ENCODE measurements at regions not wholly inside any gene's neighbourhood (a gene's known extent, or its start where the extent isn't known, plus 50 kb on each side); places are given as distances from the start of the nearest gene placed in this dataset.

DNA sequence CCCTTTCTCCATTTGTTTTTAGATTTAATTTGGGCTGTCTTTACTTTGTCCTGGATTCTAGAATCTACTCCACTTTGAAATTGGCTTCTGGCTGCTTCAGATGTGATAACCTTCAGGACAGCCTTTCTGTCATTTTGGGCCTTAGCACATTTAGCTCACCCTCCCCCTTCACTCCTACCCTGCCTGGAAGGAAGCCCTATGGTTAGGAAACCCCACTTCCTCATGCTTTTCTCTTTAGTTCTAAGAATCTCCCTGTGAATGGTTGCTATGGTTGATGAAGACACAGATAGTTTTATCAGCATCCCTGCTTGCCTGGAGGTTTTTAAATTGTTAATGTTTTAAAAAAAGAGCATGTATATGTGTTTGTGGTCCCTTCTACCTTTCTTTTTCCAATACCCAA lies 100.7 kb upstream of the PTPN13 start:
- TF ChIP-seq, protein P1, sequence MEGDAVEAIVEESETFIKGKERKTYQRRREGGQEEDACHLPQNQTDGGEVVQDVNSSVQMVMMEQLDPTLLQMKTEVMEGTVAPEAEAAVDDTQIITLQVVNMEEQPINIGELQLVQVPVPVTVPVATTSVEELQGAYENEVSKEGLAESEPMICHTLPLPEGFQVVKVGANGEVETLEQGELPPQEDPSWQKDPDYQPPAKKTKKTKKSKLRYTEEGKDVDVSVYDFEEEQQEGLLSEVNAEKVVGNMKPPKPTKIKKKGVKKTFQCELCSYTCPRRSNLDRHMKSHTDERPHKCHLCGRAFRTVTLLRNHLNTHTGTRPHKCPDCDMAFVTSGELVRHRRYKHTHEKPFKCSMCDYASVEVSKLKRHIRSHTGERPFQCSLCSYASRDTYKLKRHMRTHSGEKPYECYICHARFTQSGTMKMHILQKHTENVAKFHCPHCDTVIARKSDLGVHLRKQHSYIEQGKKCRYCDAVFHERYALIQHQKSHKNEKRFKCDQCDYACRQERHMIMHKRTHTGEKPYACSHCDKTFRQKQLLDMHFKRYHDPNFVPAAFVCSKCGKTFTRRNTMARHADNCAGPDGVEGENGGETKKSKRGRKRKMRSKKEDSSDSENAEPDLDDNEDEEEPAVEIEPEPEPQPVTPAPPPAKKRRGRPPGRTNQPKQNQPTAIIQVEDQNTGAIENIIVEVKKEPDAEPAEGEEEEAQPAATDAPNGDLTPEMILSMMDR (IDR thresholded peaks at IDR 0.05; ENCODE audit: low read length, missing control alignments), result no peak
- no peak overlapping the region for H3K4me3 ChIP-seq (replicated peaks; ENCODE audit: low read depth, low read length)
- peak; percentile 52 for DNase-seq (ENCODE audit: low read depth)

DNA sequence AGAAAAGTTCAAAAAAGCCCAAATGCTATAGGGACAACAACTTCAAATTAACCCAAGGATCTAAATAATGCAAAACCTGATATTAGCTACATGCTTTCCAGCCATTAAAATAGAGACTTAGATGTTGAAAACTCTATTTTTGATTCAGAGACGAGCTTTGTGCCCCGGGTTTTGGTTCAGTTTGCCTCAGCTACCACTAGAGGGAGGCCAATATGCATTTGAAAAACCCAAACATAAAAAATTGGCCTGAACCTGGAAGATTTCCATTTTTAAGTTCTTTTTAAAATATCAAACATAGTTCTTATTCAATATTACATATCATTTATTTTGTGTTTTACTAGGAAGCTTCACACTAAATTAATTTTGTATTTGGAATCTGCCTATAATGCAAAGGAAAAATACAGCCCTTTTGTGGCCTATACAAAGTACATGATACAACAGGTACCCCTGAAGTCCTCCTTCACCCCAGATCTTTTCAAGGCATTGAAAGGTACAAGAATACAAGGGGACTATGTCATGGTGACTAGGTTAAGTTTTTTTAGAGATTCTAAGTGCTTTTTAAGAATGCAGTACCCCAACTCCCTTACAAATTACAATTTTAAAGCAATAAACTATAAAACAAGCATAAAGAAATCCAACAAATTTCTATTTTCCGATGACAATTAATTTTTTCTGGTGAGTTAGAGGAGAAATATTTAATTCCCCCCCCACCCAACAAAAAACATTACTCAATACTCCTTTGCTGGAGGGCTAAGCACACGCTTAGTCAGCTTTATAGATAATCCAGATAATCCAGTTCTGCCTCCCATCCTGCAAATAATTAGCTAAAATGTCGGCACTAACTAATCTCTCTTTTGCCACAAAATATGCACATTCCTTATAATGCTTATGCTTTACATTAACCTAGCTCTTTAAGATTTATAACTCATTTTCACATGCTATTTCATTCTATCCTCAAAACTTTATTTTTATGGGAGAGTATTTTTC lies 97.7 kb upstream of the PTPN13 start:
- TF ChIP-seq, protein P1 (IDR thresholded peaks at IDR 0.05; ENCODE audit: low read length, missing control alignments), result peak; percentile 95
- no peak overlapping the region for H3K4me3 ChIP-seq (replicated peaks; ENCODE audit: low read depth, low read length)
- peak; percentile 69 for DNase-seq (ENCODE audit: low read depth)

- DNase-seq (ENCODE audit: low read depth), result peak; percentile 22
- H3K4me3 ChIP-seq (replicated peaks; ENCODE audit: low read depth, low read length), result no peak overlapping the region
- TF ChIP-seq, protein P1 (IDR thresholded peaks at IDR 0.05; ENCODE audit: low read length, missing control alignments), result no peak
Observed at GRCh38 chr4:86497131-86497530, 97.0 kb upstream of the PTPN13 start.

GRCh38 chr4:86497980-86498862 lies 95.9 kb upstream of the PTPN13 start:
- TF ChIP-seq, protein P1 (IDR thresholded peaks at IDR 0.05; ENCODE audit: low read length, missing control alignments), result peak; percentile 88
- no peak overlapping the region for H3K4me3 ChIP-seq (replicated peaks; ENCODE audit: low read depth, low read length)
- peak; percentile 74 for DNase-seq (ENCODE audit: low read depth)

- no peak for DNase-seq (ENCODE audit: low read depth)
- no peak overlapping the region for H3K4me3 ChIP-seq (replicated peaks; ENCODE audit: low read depth, low read length)
- TF ChIP-seq, protein P1 (IDR thresholded peaks at IDR 0.05; ENCODE audit: low read length, missing control alignments), result no peak
Observed at GRCh38 chr4:86498863-86499166, 95.3 kb upstream of the PTPN13 start.

DNA sequence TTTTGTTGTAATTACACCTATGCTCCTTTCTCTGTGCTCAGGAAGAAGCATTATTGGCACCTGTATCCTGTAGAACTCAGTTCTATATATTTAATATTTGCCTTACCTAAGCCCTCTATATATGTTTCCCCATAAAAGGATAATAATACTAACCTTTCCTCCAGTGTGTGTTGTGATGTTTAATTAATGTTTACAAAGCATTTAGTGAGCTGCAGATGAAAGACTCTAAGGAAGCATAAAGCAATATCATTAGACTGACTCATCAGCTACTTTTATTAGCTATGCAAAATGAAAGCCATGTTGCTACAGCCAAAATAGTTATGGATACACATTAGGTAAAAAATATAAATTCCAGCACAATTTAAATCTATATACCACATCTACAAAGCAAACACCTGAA lies 93.6 kb upstream of the PTPN13 start:
- TF ChIP-seq, protein P1 (IDR thresholded peaks at IDR 0.05; ENCODE audit: low read length, missing control alignments), result no peak
- H3K4me3 ChIP-seq (replicated peaks; ENCODE audit: low read depth, low read length), result no peak overlapping the region
- no peak for DNase-seq (ENCODE audit: low read depth)

All from fibroblast of pulmonary artery (primary cell).